GM23338 (cell line): ENCODE measurements at regions not wholly inside any gene's neighbourhood (a gene's known extent, or its start where the extent isn't known, plus 50 kb on each side); places are given as distances from the start of the nearest gene placed in this dataset.
A peak's percentile ranks its signal among the peaks of the same experiment; 100 is the strongest.

ENCODE experiments used
- ATAC-seq: fragments of 200-7000 bp; cut with Tn5 transposase; 3 replicates; pipeline ENCODE4 v1.9.1; 2020
- DNase-seq: peaks from one replicate; pipeline ENCODE4 v3.0.0-alpha.2; 2015; ENCODE audit warnings: low spot score
- H2AFZ ChIP-seq: fragments of 200-600 bp; sonication (generic); 2 replicates; pipeline ENCODE4 v1.8.0; 2016; ENCODE audit warnings: antibody characterized with exemption, mild to moderate bottlenecking, moderate library complexity
- H3F3A ChIP-seq: fragments of 200-600 bp; sonication (generic); replicated peaks from 2 replicates; pipeline ENCODE4 v1.8.0; 2017; ENCODE audit warnings: antibody characterized with exemption, mixed run types, low read depth
- H3K27ac ChIP-seq: fragments of 200-600 bp; sonication (generic); 2 replicates; pipeline ENCODE4 v1.6.1; 2016; ENCODE audit warnings: low read depth
- H3K27me3 ChIP-seq: fragments of 200-600 bp; sonication (generic); 2 replicates; pipeline ENCODE4 v1.8.0; 2016; ENCODE audit warnings: mild to moderate bottlenecking, mixed run types, moderate library complexity; ENCODE audit not compliant: insufficient read depth
- H3K36me3 ChIP-seq: fragments of 200-600 bp; sonication (generic); 2 replicates; pipeline ENCODE4 v1.8.0; 2016; ENCODE audit warnings: mild to moderate bottlenecking; ENCODE audit not compliant: insufficient read depth
- H3K4me1 ChIP-seq: fragments of 200-600 bp; sonication (generic); 2 replicates; pipeline ENCODE4 v1.8.0; 2016; ENCODE audit warnings: mild to moderate bottlenecking, moderate library complexity; ENCODE audit not compliant: insufficient read depth
- H3K4me2 ChIP-seq: fragments of 200-600 bp; sonication (generic); 2 replicates; pipeline ENCODE4 v1.7.1; 2017; ENCODE audit warnings: mixed run types
- H3K4me3 ChIP-seq: fragments of 200-600 bp; sonication (generic); 2 replicates; pipeline ENCODE4 v1.6.1; 2016; ENCODE audit warnings: mixed run types
- H3K79me2 ChIP-seq: fragments of 200-600 bp; sonication (generic); replicated peaks from 2 replicates; pipeline ENCODE4 v1.8.0; 2017; ENCODE audit warnings: mild to moderate bottlenecking; ENCODE audit not compliant: insufficient read depth
- H3K9me2 ChIP-seq: fragments of 200-600 bp; sonication (generic); 2 replicates; pipeline ENCODE4 v1.8.0; 2017; ENCODE audit not compliant: insufficient read depth
- H4K20me1 ChIP-seq: fragments of 200-600 bp; sonication (generic); replicated peaks from 2 replicates; pipeline ENCODE4 v1.8.0; 2017; ENCODE audit warnings: mild to moderate bottlenecking; ENCODE audit not compliant: insufficient read depth
- H3K27ac Mint-ChIP-seq: 2 replicates; pipeline ENCODE4 v1.8.0; 2020; ENCODE audit warnings: inconsistent platforms, mild to moderate bottlenecking, moderate library complexity, mixed read lengths
- H3K27me3 Mint-ChIP-seq: 3 replicates; pipeline ENCODE4 v1.8.0; 2022; ENCODE audit warnings: low read depth, mild to moderate bottlenecking, moderate library complexity, mixed read lengths, inconsistent platforms; ENCODE audit not compliant: insufficient read depth, poor library complexity
- H3K36me3 Mint-ChIP-seq: 3 replicates; pipeline ENCODE4 v1.8.0; 2021; ENCODE audit warnings: low read depth, mild to moderate bottlenecking, inconsistent platforms, moderate library complexity, mixed read lengths
- H3K4me1 Mint-ChIP-seq: 3 replicates; pipeline ENCODE4 v1.8.0; 2020; ENCODE audit warnings: mild to moderate bottlenecking, inconsistent platforms, mixed read lengths
- H3K4me3 Mint-ChIP-seq: 3 replicates; pipeline ENCODE4 v1.8.0; 2021; ENCODE audit warnings: moderate library complexity, mild to moderate bottlenecking, inconsistent platforms, mixed read lengths
- H3K9me3 Mint-ChIP-seq: 3 replicates; pipeline ENCODE4 v1.8.0; 2020; ENCODE audit warnings: moderate library complexity, mild to moderate bottlenecking, inconsistent platforms, mixed read lengths
- CREB1 ChIP-seq: fragments of 250-450 bp; sonication (Bioruptor Pico); IDR thresholded peaks from 2 replicates; pipeline ENCODE4 v1.5.0; 2020; ENCODE audit warnings: low read depth, mild to moderate bottlenecking, moderate library complexity
- ETS1 ChIP-seq: IDR thresholded peaks from 2 replicates; pipeline ENCODE4 v1.6.1; 2016; ENCODE audit warnings: antibody characterized with exemption
- EZH2 ChIP-seq: fragments of 200-600 bp; sonication (generic); IDR thresholded peaks from one replicate; pipeline ENCODE4 v1.8.0; 2017; ENCODE audit warnings: antibody characterized with exemption, mild to moderate bottlenecking, low read depth; ENCODE audit not compliant: unreplicated experiment
- EZH2phosphoT487 ChIP-seq: fragments of 200-600 bp; sonication (generic); IDR thresholded peaks from one replicate; pipeline ENCODE4 v1.8.1; 2018; ENCODE audit warnings: antibody characterized with exemption; ENCODE audit not compliant: unreplicated experiment
- JUNB ChIP-seq: IDR thresholded peaks from one replicate; pipeline ENCODE4 v1.6.1; 2016; ENCODE audit warnings: antibody characterized with exemption; ENCODE audit not compliant: unreplicated experiment
- NANOG ChIP-seq: IDR thresholded peaks from 2 replicates; pipeline ENCODE4 v1.6.1; 2016; ENCODE audit warnings: antibody characterized with exemption, borderline replicate concordance
- POLR2AphosphoS5 ChIP-seq: IDR thresholded peaks from 2 replicates; pipeline ENCODE4 v1.6.1; 2016; ENCODE audit warnings: antibody characterized with exemption, low read depth
- REST ChIP-seq: IDR thresholded peaks from one replicate; pipeline ENCODE4 v1.6.1; 2018; ENCODE audit warnings: antibody characterized with exemption; ENCODE audit not compliant: unreplicated experiment
- STAT1 ChIP-seq: IDR thresholded peaks from one replicate; pipeline ENCODE4 v1.6.1; 2016; ENCODE audit warnings: antibody characterized with exemption; ENCODE audit not compliant: unreplicated experiment
- ZNF462 ChIP-seq: fragments of 250-450 bp; sonication (Bioruptor Pico); IDR thresholded peaks from 2 replicates; pipeline ENCODE4 v1.5.0; 2020; ENCODE audit warnings: mild to moderate bottlenecking, moderate library complexity

DNA sequence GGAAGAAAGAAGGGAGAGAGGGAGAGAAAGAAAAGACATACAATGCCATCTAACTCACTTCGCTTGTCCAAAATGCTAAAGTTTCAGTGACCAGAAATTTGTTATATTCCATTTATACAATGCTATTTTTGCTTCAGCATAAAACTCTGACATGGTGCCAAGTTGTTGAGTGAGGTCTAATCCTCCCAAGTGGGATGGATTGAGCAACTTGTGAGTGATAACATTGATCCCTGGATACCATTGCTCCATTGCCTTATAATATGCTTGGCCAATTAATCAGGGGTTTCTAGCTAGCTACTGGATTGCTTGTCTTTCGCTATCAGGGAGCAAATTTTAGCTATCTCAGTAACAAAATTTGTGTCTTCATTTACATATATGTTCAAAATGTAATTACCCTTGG, 615.6 kb upstream of the DPPA4 start:
- Histone ChIP-seq H3K36me3 (no peaks in the 10 kb centered on the region), H3K4me2 (no peak overlapping the region), H3K4me1 (no peaks in the 10 kb centered on the region), H3K9me2 (peaks cover 3% of the 10 kb centered on the region; the same call in 1 of the 2 replicates), H3K79me2 (no peaks in the 10 kb centered on the region), H3K4me3 (no peak overlapping the region), H3K27me3 (no peaks in the 10 kb centered on the region), H2AFZ (peak overlapping the region; percentile 23; the same call in 1 of the 2 replicates), H3F3A (no peaks in the 10 kb centered on the region), H4K20me1 (no peaks in the 10 kb centered on the region), H3K27ac (no peak overlapping the region)
- DNase-seq (no peak), ATAC-seq (no peak)
- H3K27me3 Mint-ChIP-seq: no peaks in the 10 kb centered on the region
- no peaks in the 10 kb centered on the region for H3K4me1 Mint-ChIP-seq
- no peak overlapping the region for H3K4me3 Mint-ChIP-seq
- TF ChIP-seq ZNF462 (no peak), JUNB (no peak)
- H3K27ac Mint-ChIP-seq: no peak overlapping the region
- H3K36me3 Mint-ChIP-seq: no peaks in the 10 kb centered on the region
- no peaks in the 10 kb centered on the region for H3K9me3 Mint-ChIP-seq

DNA sequence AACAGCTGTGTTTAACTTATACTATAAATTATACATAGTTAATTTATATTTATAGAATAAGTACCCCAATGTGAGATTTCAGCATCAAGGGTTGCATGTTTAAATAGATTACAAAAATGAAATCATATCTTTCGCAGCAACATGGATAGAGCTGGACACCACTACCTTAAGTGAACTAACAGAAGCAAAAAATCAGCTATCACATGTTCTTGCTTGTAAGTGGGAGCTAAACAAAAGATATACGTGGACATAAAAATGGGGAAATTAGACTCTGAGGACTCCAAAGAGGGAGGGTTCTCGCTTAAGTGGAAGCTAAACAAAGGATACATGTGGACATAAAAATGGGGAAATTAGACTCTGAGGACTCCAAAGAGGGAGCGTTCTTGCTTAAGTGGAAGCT, 626.5 kb upstream of the DPPA4 start:
- Histone ChIP-seq H3F3A (no peaks in the 10 kb centered on the region), H3K27ac (no peak overlapping the region), H3K36me3 (no peaks in the 10 kb centered on the region), H4K20me1 (no peaks in the 10 kb centered on the region), H3K79me2 (no peaks in the 10 kb centered on the region), H3K4me2 (no peak overlapping the region), H3K4me1 (no peaks in the 10 kb centered on the region), H3K9me2 (no peaks in the 10 kb centered on the region), H2AFZ (no peak overlapping the region), H3K4me3 (no peak overlapping the region), H3K27me3 (no peaks in the 10 kb centered on the region)
- H3K9me3 Mint-ChIP-seq: no peaks in the 10 kb centered on the region; the same call in 2 of the 3 replicates
- no peak overlapping the region for H3K4me3 Mint-ChIP-seq
- ATAC-seq: no peak
- DNase-seq: no peak
- H3K36me3 Mint-ChIP-seq: no peaks in the 10 kb centered on the region
- H3K27me3 Mint-ChIP-seq: no peaks in the 10 kb centered on the region
- H3K27ac Mint-ChIP-seq: no peak overlapping the region; the same call in 1 of the 2 replicates
- no peaks in the 10 kb centered on the region for H3K4me1 Mint-ChIP-seq
- no peak for TF ChIP-seq STAT1
- TF ChIP-seq REST: no peak
- no peak for TF ChIP-seq ETS1
- no peak for TF ChIP-seq CREB1 (CRISPR knock-in tag)
- TF ChIP-seq EZH2: no peak
- TF ChIP-seq EZH2phosphoT487: no peak
- TF ChIP-seq NANOG: no peak
- no peak for TF ChIP-seq POLR2AphosphoS5
- TF ChIP-seq JUNB: no peak
